Mesenchymal stem cell (in vitro differentiated cells and primary cell): ENCODE measurements at regions not wholly inside any gene's neighbourhood (a gene's known extent, or its start where the extent isn't known, plus 50 kb on each side); places are given as distances from the start of the nearest gene placed in this dataset.

Experiments used
- DNase-seq: peaks from one replicate; pipeline ENCODE4 v3.0.0-alpha.2; 2013
- H2AFZ ChIP-seq: one replicate; pipeline ENCODE4 v1.6.1; 2013; ENCODE audit warnings: low read depth, mild to moderate bottlenecking, control low read depth, inconsistent platforms, low read length, moderate library complexity
- H2AK5ac ChIP-seq: 2 replicates; pipeline ENCODE4 v1.6.1; 2013; ENCODE audit warnings: low read length, moderate library complexity, mild to moderate bottlenecking, inconsistent platforms; ENCODE audit not compliant: severe bottlenecking
- H2BK120ac ChIP-seq: one replicate; pipeline ENCODE4 v1.6.1; 2013; ENCODE audit warnings: low read depth, mild to moderate bottlenecking, inconsistent platforms, low read length, moderate library complexity
- H2BK12ac ChIP-seq, 2 experiments: one replicate each; pipeline ENCODE4 v1.6.1; 2013; ENCODE audit warnings: inconsistent platforms in 2 of 2, low read length in 2 of 2, mild to moderate bottlenecking in 2 of 2, moderate library complexity in 2 of 2, control low read depth in 1 of 2
- H2BK15ac ChIP-seq: one replicate; pipeline ENCODE4 v1.6.1; 2013; ENCODE audit warnings: mild to moderate bottlenecking, low read depth, inconsistent platforms; ENCODE audit not compliant: poor library complexity, severe bottlenecking
- H2BK5ac ChIP-seq: 2 replicates; pipeline ENCODE4 v1.6.1; 2013; ENCODE audit warnings: low read depth, mild to moderate bottlenecking, low read length, control low read depth, inconsistent platforms; ENCODE audit not compliant: poor library complexity, severe bottlenecking
- H3K14ac ChIP-seq, 2 experiments: one replicate each; pipeline ENCODE4 v1.6.1; 2013; ENCODE audit warnings: inconsistent platforms in 2 of 2, low read length in 2 of 2, control low read depth in 1 of 2, mild to moderate bottlenecking in 1 of 2, moderate library complexity in 1 of 2
- H3K18ac ChIP-seq, 2 experiments: one replicate each; pipeline ENCODE4 v1.6.1; 2013; ENCODE audit warnings: inconsistent platforms in 2 of 2, low read length in 2 of 2, control low read depth in 1 of 2, low read depth in 1 of 2, mild to moderate bottlenecking in 1 of 2
- H3K23ac ChIP-seq, 2 experiments: one replicate each; pipeline ENCODE4 v1.6.1; 2013; ENCODE audit warnings: inconsistent platforms in 2 of 2, low read length in 2 of 2, mild to moderate bottlenecking in 2 of 2, moderate library complexity in 2 of 2, control low read depth in 1 of 2
- H3K27ac ChIP-seq: 2 replicates; pipeline ENCODE4 v1.5.1; 2013; ENCODE audit warnings: mild to moderate bottlenecking, moderate library complexity, low read length, control low read depth, inconsistent platforms; ENCODE audit not compliant: poor library complexity, severe bottlenecking
- H3K27me3 ChIP-seq, 2 experiments: 2 replicates each; pipeline versions ENCODE4 v1.6.1 to v1.7.0; 2013; ENCODE audit warnings: low read length in 2 of 2, mild to moderate bottlenecking in 2 of 2, moderate library complexity in 2 of 2, control low read depth in 1 of 2, inconsistent platforms in 1 of 2; ENCODE audit not compliant: control insufficient read depth in 1 of 2, insufficient read depth in 1 of 2
- H3K36me3 ChIP-seq, 2 experiments: 2 replicates each; pipeline versions ENCODE4 v1.6.1 to v1.7.0; 2013; ENCODE audit warnings: low read length in 2 of 2, control low read depth in 1 of 2, inconsistent platforms in 1 of 2, low read depth in 1 of 2, mild to moderate bottlenecking in 1 of 2; ENCODE audit not compliant: insufficient read depth in 2 of 2, control insufficient read depth in 1 of 2
- H3K4ac ChIP-seq, 2 experiments: one replicate each; pipeline ENCODE4 v1.6.1; 2013; ENCODE audit warnings: inconsistent platforms in 2 of 2, low read length in 2 of 2, mild to moderate bottlenecking in 2 of 2, moderate library complexity in 2 of 2, control low read depth in 1 of 2, low read depth in 1 of 2
- H3K4me1 ChIP-seq: 2 replicates; pipeline ENCODE4 v1.6.1; 2013; ENCODE audit warnings: low read depth, low read length, control low read depth; ENCODE audit not compliant: control insufficient read depth, insufficient read depth
- H3K4me2 ChIP-seq: 2 replicates; pipeline ENCODE4 v1.6.1; 2013; ENCODE audit warnings: low read length, mild to moderate bottlenecking, inconsistent platforms; ENCODE audit not compliant: poor library complexity, severe bottlenecking
- H3K4me3 ChIP-seq, 2 experiments: 2 replicates each; pipeline versions ENCODE4 v1.5.1 to v1.7.0; 2013; ENCODE audit warnings: low read length in 2 of 2, mild to moderate bottlenecking in 2 of 2, control low read depth in 1 of 2, low read depth in 1 of 2; ENCODE audit not compliant: insufficient read depth in 1 of 2
- H3K79me1 ChIP-seq: replicated peaks from 2 replicates; pipeline ENCODE4 v1.6.1; 2013; ENCODE audit warnings: mild to moderate bottlenecking, control low read depth, low read length, inconsistent platforms; ENCODE audit not compliant: poor library complexity, severe bottlenecking
- H3K9ac ChIP-seq: 2 replicates; pipeline ENCODE4 v1.7.0; 2013; ENCODE audit warnings: mild to moderate bottlenecking, low read length, moderate library complexity
- H3K9me3 ChIP-seq: 2 replicates; pipeline ENCODE4 v1.7.0; 2013; ENCODE audit warnings: mild to moderate bottlenecking, low read length; ENCODE audit not compliant: control insufficient read depth
- H4K8ac ChIP-seq: one replicate; pipeline ENCODE4 v1.6.1; 2013; ENCODE audit warnings: inconsistent platforms, mild to moderate bottlenecking, low read length, moderate library complexity
- H4K91ac ChIP-seq: one replicate; pipeline ENCODE4 v1.6.1; 2013; ENCODE audit warnings: mild to moderate bottlenecking, low read length, inconsistent platforms
- WGBS: methylation state at CpG from one replicate; pipeline ENCODE4 v1.1.7; 2013; ENCODE audit warnings: mixed read lengths; 5-methylcytosine and 5-hydroxymethylcytosine counted together

DNA sequence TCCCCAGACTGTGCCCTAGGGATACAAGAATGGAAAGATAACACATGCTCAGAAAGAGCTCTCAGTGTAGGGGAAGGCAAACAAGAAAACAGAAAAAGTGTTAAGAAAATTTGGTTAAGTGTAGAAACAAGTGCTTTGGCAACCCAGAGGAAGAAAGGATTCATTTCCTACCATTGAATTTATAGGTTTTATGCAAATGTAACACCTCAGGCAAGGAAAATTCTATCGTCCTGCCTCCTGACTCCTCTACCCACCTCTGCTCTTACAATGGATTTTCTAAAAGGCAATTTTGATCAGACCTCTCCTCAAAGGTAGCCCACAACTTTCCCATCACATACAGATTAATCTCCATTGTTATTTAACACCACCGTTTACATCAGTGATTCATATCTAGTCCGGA is 298.7 kb downstream of the RFC3 start:
- Histone ChIP-seq H4K8ac (no peak overlapping the region), H2AFZ (no peak overlapping the region), H3K4me2 (no peak overlapping the region), H2AK5ac (no peak overlapping the region), H2BK5ac (no peak overlapping the region), H3K4me3 (no peak overlapping the region), H3K9ac (no peak overlapping the region), H3K4ac (no peak overlapping the region), H3K4me1 (no peaks in the 10 kb centered on the region), H3K23ac (no peak overlapping the region), H4K91ac (no peak overlapping the region), H3K36me3 (no peaks in the 10 kb centered on the region), H3K27ac (no peak overlapping the region), H3K14ac (no peak overlapping the region), H2BK15ac (no peak overlapping the region), H2BK120ac (no peak overlapping the region), H3K27me3 (no peaks in the 10 kb centered on the region), H3K79me1 (no peaks in the 10 kb centered on the region), H3K18ac (no peak overlapping the region), H3K9me3 (no peaks in the 10 kb centered on the region), H2BK12ac (no peak overlapping the region)
- DNase-seq = no peak
- WGBS = 76% methylated on average over 3 of the region's 3 CpGs

DNA sequence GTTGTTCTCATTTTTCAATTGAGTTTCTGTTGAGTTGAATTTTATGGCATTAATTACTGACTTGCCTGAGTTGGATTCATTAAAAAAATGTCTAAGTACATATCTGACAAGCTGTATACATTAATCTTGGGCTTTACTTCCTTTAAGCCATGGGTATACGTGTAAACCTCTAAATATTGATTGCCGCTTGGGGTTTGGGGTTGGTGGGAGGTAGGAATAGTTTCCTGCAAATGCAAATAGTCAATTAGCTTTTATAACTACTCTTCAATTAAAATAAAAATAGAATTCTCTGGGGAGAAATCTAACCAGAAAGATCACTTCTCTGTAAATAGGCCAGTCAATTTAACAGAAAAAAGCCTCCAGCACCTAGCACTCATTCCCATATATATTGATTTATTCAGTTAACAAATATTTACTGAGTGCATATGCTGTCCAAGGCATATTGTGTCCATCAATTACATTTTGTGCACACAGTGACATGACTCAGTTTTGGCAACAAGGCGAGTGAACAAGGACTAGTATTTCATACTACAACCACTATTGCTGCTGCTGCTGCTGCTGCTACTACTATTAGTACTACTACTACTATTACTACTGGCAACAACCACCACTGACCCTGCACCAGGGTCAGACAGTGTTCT is 306.8 kb downstream of the RFC3 start:
- H3K18ac ChIP-seq = peak overlapping the region in 1 of 2 experiments; percentile 33
- H3K23ac ChIP-seq = no peak overlapping the region
- no peak for DNase-seq
- no peaks in the 10 kb centered on the region for H3K4me1 ChIP-seq
- H2BK120ac ChIP-seq = no peak overlapping the region
- no peak overlapping the region for H2AFZ ChIP-seq
- no peak overlapping the region for H4K91ac ChIP-seq
- no peaks in the 10 kb centered on the region for H3K9me3 ChIP-seq
- no peak overlapping the region for H2BK15ac ChIP-seq
- no peak overlapping the region for H3K9ac ChIP-seq
- no peak overlapping the region for H2BK12ac ChIP-seq
- H2BK5ac ChIP-seq = no peak overlapping the region
- no peak overlapping the region for H4K8ac ChIP-seq
- H3K4ac ChIP-seq = no peak overlapping the region
- no peak overlapping the region for H3K27ac ChIP-seq
- H3K14ac ChIP-seq = no peak overlapping the region
- no peak overlapping the region for H3K4me2 ChIP-seq
- WGBS = 88% methylated on average over 1 of the region's 3 CpGs
- no peaks in the 10 kb centered on the region for H3K79me1 ChIP-seq
- H3K4me3 ChIP-seq = no peak overlapping the region
- no peaks in the 10 kb centered on the region for H3K36me3 ChIP-seq
- no peak overlapping the region for H2AK5ac ChIP-seq
- H3K27me3 ChIP-seq = no peaks in the 10 kb centered on the region

DNA sequence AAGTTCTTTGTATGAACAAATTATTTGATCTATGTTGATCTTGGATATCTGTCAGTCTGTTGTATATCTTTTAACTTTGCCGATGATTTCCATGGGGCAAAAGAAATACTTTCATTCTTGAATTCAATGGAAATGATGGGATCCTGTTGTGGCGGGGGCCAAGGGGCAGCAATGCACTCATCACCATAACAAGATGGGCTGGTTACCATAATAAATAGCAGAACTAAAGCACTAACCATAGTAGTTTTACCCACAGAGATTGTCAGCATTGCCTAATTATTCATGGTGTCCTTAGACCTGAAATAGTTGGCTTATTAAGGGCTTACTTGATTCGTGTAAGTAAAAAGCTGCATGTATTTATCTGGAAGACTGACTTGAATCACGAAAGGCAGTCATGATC is 309.6 kb downstream of the RFC3 start:
- Histone ChIP-seq H3K9me3 (no peaks in the 10 kb centered on the region), H3K36me3 (no peaks in the 10 kb centered on the region), H2AK5ac (no peak overlapping the region), H3K27ac (no peak overlapping the region), H2AFZ (no peak overlapping the region), H3K4ac (no peak overlapping the region), H3K9ac (no peak overlapping the region), H4K8ac (no peak overlapping the region), H2BK120ac (no peak overlapping the region), H3K27me3 (no peaks in the 10 kb centered on the region), H4K91ac (no peak overlapping the region), H3K4me3 (no peak overlapping the region), H3K23ac (no peak overlapping the region), H3K4me1 (no peaks in the 10 kb centered on the region), H2BK12ac (no peak overlapping the region), H2BK15ac (no peak overlapping the region), H2BK5ac (no peak overlapping the region), H3K14ac (no peak overlapping the region), H3K79me1 (no peaks in the 10 kb centered on the region), H3K18ac (no peak overlapping the region), H3K4me2 (no peak overlapping the region)
- 87% methylated on average over 4 of the region's 4 CpGs for WGBS
- DNase-seq = no peak

DNA sequence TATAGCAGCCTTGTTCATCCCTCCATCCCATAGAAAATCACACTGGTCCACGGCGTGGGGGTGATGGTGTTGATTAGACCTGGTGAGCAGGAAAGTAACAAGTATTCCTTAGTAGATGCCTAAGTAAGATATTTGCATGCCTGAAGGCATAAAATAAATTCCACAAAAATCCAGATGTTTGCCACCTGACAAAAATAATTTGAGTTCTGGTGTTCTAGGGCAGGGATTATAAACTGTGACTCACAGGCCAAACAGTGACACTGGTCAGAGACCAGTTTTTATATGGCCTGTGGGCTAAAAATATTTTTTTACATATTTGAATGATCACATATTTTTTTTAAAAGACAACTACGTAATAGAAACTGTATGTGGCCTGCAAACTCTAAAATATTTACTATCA is 310.7 kb downstream of the RFC3 start:
- H3K4me3 ChIP-seq = no peak overlapping the region
- H3K9me3 ChIP-seq = no peaks in the 10 kb centered on the region
- no peaks in the 10 kb centered on the region for H3K79me1 ChIP-seq
- H2BK5ac ChIP-seq = no peak overlapping the region
- no peak overlapping the region for H3K4me2 ChIP-seq
- no peak overlapping the region for H2BK12ac ChIP-seq
- no peak overlapping the region for H3K18ac ChIP-seq
- no peaks in the 10 kb centered on the region for H3K36me3 ChIP-seq
- H2AK5ac ChIP-seq = no peak overlapping the region
- no peak overlapping the region for H3K14ac ChIP-seq
- no peak overlapping the region for H2BK15ac ChIP-seq
- H3K9ac ChIP-seq = no peak overlapping the region
- H3K4me1 ChIP-seq = no peaks in the 10 kb centered on the region
- no peak overlapping the region for H3K27ac ChIP-seq
- WGBS = no CpG with 5 or more reads among the region's 3 CpGs
- no peak overlapping the region for H2BK120ac ChIP-seq
- H4K8ac ChIP-seq = no peak overlapping the region
- H3K4ac ChIP-seq = no peak overlapping the region
- DNase-seq = no peak
- no peak overlapping the region for H2AFZ ChIP-seq
- H4K91ac ChIP-seq = no peak overlapping the region
- H3K27me3 ChIP-seq = no peaks in the 10 kb centered on the region
- no peak overlapping the region for H3K23ac ChIP-seq
